C4-2B (cell line): ENCODE measurements at regions not wholly inside any gene's neighbourhood (a gene's known extent, or its start where the extent isn't known, plus 50 kb on each side); places are given as distances from the start of the nearest gene placed in this dataset.

Experiments
- ZFX ChIP-seq: fragments of 450-650 bp; IDR thresholded peaks from 2 replicates; pipeline ENCODE4 v1.6.1; 2017
- TF ChIP-seq, protein P1 (sequence below): fragments of 450-650 bp; conservative IDR thresholded peaks from 2 replicates; pipeline ENCODE4 v1.5.1; 2017; ENCODE audit warnings: mild to moderate bottlenecking

DNA sequence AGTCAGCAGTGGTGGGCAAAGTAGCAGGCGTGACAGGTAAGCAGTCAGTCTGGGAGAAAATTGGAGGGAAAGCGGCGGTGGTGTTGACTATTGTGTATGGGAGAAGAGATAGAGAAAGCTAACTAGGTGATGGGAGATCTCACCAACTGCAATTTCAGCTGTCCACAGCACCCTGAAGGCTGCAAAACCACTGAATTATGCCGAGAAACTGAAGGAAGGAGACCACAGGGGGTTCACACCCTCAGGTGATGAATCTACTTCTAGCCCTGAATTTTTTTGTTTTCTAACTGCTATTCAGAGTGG lies 631.5 kb downstream of the UQCRFS1 start:
- TF ChIP-seq, protein P1, sequence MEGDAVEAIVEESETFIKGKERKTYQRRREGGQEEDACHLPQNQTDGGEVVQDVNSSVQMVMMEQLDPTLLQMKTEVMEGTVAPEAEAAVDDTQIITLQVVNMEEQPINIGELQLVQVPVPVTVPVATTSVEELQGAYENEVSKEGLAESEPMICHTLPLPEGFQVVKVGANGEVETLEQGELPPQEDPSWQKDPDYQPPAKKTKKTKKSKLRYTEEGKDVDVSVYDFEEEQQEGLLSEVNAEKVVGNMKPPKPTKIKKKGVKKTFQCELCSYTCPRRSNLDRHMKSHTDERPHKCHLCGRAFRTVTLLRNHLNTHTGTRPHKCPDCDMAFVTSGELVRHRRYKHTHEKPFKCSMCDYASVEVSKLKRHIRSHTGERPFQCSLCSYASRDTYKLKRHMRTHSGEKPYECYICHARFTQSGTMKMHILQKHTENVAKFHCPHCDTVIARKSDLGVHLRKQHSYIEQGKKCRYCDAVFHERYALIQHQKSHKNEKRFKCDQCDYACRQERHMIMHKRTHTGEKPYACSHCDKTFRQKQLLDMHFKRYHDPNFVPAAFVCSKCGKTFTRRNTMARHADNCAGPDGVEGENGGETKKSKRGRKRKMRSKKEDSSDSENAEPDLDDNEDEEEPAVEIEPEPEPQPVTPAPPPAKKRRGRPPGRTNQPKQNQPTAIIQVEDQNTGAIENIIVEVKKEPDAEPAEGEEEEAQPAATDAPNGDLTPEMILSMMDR: no peak
- no peak for TF ChIP-seq ZFX
